Spleen (tissue), 7 donors: ENCODE measurements at regions not wholly inside any gene's neighbourhood (a gene's known extent, or its start where the extent isn't known, plus 50 kb on each side); places are given as distances from the start of the nearest gene placed in this dataset.

ENCODE experiments used
- CTCF ChIP-seq, 11 experiments: fragments of 200-600 bp in 7 of 11; fragments of 450-650 bp in 4 of 11; sonication (generic) in 4 of 11; IDR thresholded peaks in 8 of 11; conservative IDR thresholded peaks in 3 of 11; 1 replicate in 7 of 11; 2 replicates in 4 of 11; pipeline versions ENCODE4 v1.4.0 to v1.8.0; 2016 to 2021; ENCODE audit warnings: antibody characterized with exemption in 11 of 11, inconsistent platforms in 4 of 11, mild to moderate bottlenecking in 1 of 11
- POLR2A ChIP-seq, 3 donors: fragments of 450-650 bp; IDR thresholded peaks; one replicate each; pipeline ENCODE4 v1.5.1; 2017; ENCODE audit warnings: antibody characterized with exemption in 3 of 3, mild to moderate bottlenecking in 1 of 3
- donor health status: DM: no; HTN: no; CAD: no; lungs with moderate emphysema.
- donor health status: DM: no; HTN: no; CAD: no.
- donor health status: DM: no; HTN: no; CAD: no.

- TF ChIP-seq CTCF (IDR thresholded peaks at IDR 0.05 in 8 of 11, conservative IDR thresholded peaks at IDR 0.05 in 3 of 11) = no peak
- TF ChIP-seq POLR2A (IDR thresholded peaks at IDR 0.05) = no peak
Observed at GRCh38 chr14:84864548-84865271, 665.2 kb upstream of the FLRT2 start.
